ENCODE measurements at regions not wholly inside any gene's neighbourhood (a gene's known extent, or its start where the extent isn't known, plus 50 kb on each side); places are given as distances from the start of the nearest gene placed in this dataset.

GRCh38 chr18:51653507-51654213, 456.2 kb upstream of the MEX3C start:
- ATAC-seq = no peak
- intact Hi-C loops (cut with DNase I) = no loop called here
- no peak for DNase-seq (ENCODE audit: low spot score)

GRCh38 chr18:51654488-51655326, 457.2 kb upstream of the MEX3C start:
- ATAC-seq (no peak), DNase-seq (ENCODE audit: low spot score) (no peak)
- intact Hi-C loops (cut with DNase I) = no loop called here

- no peak for ATAC-seq
- DNase-seq (ENCODE audit: low spot score) = no peak
- intact Hi-C loops (cut with DNase I) = no loop called here
Observed at GRCh38 chr18:51655327-51655698, 457.8 kb upstream of the MEX3C start.

- intact Hi-C loops (cut with DNase I) = no loop called here
- ATAC-seq (no peak), DNase-seq (ENCODE audit: low spot score) (no peak)
Observed at GRCh38 chr18:51656249-51656648, 458.8 kb upstream of the MEX3C start.

- ATAC-seq = no peak
- intact Hi-C loops (cut with DNase I) = no loop called here
Observed at GRCh38 chr18:51658436-51658835, 461.0 kb upstream of the MEX3C start.

GRCh38 chr18:51659781-51660180, 462.3 kb upstream of the MEX3C start:
- intact Hi-C loops (cut with DNase I) = no loop called here
- no peak for DNase-seq (ENCODE audit: low spot score)
- no peak for ATAC-seq

More at GRCh38 chr18:51658436-51658835, 461.0 kb upstream of the MEX3C start:
- no peak for DNase-seq (ENCODE audit: low spot score)

GRCh38 chr18:51660188-51660715, 462.8 kb upstream of the MEX3C start:
- no peak for ATAC-seq
- DNase-seq (ENCODE audit: low spot score) = no peak

DNA sequence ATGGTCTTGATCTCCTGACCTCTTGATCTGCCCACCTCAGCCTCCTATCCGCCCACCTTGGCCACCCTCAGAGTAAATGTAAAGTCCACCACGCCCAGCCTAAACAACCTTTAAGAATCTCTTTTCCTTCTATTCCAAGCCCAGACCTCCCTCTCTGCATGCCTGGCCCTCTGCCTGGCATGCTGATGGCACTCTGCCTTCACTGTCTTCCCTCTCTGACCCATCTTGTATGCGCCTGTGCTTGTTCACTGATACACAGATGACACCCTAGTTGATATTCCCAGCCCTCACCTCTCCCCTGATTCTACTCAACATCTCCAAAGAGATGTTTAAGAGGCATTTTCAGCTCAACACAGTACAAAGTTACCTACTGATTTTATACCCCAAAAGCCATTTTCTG, 466.8 kb upstream of the MEX3C start:
- no peak for ATAC-seq
- DNase-seq (ENCODE audit: low spot score) = no peak
- intact Hi-C loops (cut with DNase I) = no loop called here

More at GRCh38 chr18:51660188-51660715, 462.8 kb upstream of the MEX3C start:
- intact Hi-C loops (cut with DNase I) = no loop called here

GRCh38 chr18:51666763-51667191, 469.3 kb upstream of the MEX3C start:
- ATAC-seq (peak; percentile 22), DNase-seq (ENCODE audit: low spot score) (peak; percentile 64)
- intact Hi-C loops (cut with DNase I) = no loop called here

DNA sequence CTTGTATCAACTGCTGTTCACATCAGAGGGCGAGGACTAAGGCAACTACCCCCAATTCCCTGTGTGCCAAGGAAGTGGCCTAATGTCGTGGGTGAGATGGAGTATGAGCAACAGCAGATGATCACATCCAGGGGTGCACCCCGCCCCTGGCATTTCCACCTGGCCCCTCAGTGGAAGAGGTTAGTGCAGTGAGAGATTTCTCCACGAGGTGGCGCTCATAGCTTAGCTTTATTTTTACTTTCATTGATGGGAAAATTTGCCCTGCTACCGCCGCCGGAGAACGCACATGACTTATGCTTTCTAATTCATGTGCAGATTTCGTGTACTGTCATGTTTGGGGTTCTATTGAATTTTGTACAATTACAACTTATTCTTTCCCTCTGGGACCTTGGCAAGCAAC, 470.6 kb upstream of the MEX3C start:
- ATAC-seq (no peak), DNase-seq (ENCODE audit: low spot score) (peak; percentile 64)
- intact Hi-C loops (cut with DNase I) = no loop called here

DNA sequence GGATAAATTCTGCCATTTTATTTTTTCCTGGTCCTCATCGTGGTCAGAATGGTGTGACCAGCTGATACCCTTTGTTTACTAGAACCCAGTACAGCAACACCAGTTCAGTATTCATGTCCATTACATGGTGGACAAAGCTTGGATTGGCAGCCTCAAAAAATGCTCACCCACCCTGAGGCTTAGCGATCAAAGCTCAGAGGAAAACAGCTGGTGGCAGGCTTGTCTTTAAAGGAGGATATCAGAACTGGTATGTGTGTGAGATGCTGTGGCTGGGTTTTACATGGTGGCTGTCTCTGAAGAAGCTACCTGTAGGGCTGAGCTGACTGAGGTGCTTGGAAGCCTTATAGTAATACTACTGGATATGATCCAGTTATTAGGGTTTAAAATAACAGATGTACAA, 471.1 kb upstream of the MEX3C start:
- DNase-seq (ENCODE audit: low spot score) (no peak), ATAC-seq (no peak)
- intact Hi-C loops (cut with DNase I) = no loop called here

GRCh38 chr18:51686590-51686989, 489.1 kb upstream of the MEX3C start:
- DNase-seq (ENCODE audit: low spot score) (no peak), ATAC-seq (no peak)
- intact Hi-C loops (cut with DNase I) = no loop called here

GRCh38 chr18:51687845-51688585, 490.5 kb upstream of the MEX3C start:
- ATAC-seq = no peak
- no peak for DNase-seq (ENCODE audit: low spot score)
- intact Hi-C loops (cut with DNase I) = no loop called here

GRCh38 chr18:51692612-51693011, 495.1 kb upstream of the MEX3C start:
- ATAC-seq = no peak
- intact Hi-C loops (cut with DNase I) = no loop called here

DNA sequence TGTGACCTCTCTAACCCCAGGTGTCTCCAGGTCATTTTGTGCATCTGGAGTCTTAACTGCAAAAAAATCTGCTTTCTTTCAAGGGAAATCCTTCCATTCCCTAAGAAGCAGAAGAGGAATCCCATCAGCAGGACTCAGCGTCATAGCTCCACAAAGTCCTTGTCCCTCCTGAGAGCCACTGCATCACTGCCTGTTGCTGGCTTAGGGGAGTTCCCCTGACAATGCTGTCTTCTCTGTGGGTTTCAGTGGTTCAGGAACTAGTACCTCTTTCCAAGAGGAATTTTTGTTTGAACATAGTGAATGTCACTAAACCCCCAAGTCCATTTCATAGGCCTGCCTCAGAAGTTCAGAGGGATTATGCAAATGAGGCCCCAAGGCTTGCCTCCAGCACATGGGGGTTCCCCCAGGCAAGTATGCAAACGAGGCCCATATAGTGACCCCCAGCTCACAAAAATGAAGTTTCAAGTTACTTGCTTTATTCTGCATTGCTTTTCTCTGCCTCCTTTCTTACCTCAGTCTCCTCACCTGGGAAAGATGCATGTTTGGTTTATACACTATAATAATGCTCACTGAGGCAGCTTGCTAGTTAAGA, 513.9 kb upstream of the MEX3C start:
- intact Hi-C loops (cut with DNase I) = no loop called here
- DNase-seq (ENCODE audit: low spot score) = no peak
- no peak for ATAC-seq

More at GRCh38 chr18:51692612-51693011, 495.1 kb upstream of the MEX3C start:
- DNase-seq (ENCODE audit: low spot score) = no peak

GRCh38 chr18:51712821-51713220, 515.3 kb upstream of the MEX3C start:
- DNase-seq (ENCODE audit: low spot score) (no peak), ATAC-seq (no peak)

DNA sequence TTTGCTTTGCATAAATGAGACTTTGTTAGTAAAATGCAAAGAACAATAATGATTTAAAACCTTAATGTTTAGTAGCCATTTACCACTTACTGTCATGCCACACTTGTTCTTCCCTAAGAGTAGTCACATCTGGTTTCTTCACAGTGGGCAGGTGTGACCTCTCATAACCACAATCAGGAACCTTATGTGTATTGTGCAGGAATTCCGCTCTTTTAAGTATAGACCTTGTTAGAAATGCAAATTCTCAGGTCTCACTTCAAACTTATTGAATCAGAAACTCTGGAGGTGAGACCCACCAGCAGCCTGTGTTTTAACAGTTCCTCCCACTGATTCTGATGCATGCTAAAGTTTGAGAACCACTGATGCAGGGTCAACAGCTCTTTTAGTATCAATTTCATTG, 518.8 kb upstream of the MEX3C start:
- no peak for ATAC-seq
- intact Hi-C loops (cut with DNase I) = no loop called here
- no peak for DNase-seq (ENCODE audit: low spot score)

More at GRCh38 chr18:51712821-51713220, 515.3 kb upstream of the MEX3C start:
- intact Hi-C loops (cut with DNase I) = no loop called here

DNA sequence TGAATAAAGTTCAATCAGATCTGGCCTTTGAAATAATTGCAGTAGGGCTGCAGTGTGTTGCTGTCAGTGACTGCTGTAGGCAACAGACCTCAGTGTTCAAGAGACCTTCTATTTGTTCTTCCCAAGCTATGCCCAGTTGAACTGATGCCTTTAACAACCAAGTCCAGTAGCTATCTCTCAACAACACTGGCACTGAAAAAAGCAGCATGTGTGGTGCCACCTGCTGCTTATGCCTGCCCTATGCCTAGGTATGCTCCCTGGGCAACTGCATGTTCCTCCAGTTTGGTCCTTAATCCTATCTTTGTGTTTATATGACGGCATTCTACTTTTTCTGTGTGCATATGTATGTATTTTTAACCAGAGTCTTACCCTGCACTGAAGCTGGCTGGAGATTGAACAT, 523.9 kb upstream of the MEX3C start:
- intact Hi-C loops (cut with DNase I) = no loop called here
- ATAC-seq = no peak
- DNase-seq (ENCODE audit: low spot score) = no peak

DNA sequence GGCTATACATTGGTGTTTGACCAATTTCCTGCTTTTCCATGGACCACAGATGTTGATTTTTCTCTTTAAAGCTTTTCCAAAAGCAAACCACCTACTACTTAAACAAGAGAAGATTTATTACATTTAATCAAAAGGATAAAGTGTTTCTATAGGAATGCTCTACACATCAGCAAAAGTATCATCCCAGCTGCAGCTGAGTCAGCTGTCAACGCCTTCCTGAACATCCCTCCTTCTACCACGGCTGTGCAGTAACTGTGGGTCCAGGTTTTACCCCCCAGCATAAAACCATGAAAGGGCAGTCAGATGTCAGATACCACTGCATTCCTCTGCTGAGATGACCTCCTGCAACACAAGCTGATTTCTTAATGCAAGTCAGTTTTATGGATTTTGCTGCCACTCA, 524.5 kb upstream of the MEX3C start:
- no peak for ATAC-seq
- DNase-seq (ENCODE audit: low spot score) = no peak
- intact Hi-C loops (cut with DNase I) = no loop called here
